Neural progenitor cell (in vitro differentiated cells): ENCODE measurements at regions not wholly inside any gene's neighbourhood (a gene's known extent, or its start where the extent isn't known, plus 50 kb on each side); places are given as distances from the start of the nearest gene placed in this dataset.

Experiments used
- CTCF ChIP-seq: fragments of 200-600 bp; sonication (generic); IDR thresholded peaks from 2 replicates; pipeline ENCODE4 v1.5.1; 2017; ENCODE audit warnings: antibody characterized with exemption, mild to moderate bottlenecking
- EZH2 ChIP-seq: fragments of 200-600 bp; sonication (generic); IDR thresholded peaks from 2 replicates; pipeline ENCODE4 v1.6.1; 2017; ENCODE audit warnings: antibody characterized with exemption, mild to moderate bottlenecking, moderate library complexity
- EZH2phosphoT487 ChIP-seq: fragments of 200-600 bp; sonication (generic); IDR thresholded peaks from 2 replicates; pipeline ENCODE4 v1.6.1; 2017; ENCODE audit warnings: antibody characterized with exemption

DNA sequence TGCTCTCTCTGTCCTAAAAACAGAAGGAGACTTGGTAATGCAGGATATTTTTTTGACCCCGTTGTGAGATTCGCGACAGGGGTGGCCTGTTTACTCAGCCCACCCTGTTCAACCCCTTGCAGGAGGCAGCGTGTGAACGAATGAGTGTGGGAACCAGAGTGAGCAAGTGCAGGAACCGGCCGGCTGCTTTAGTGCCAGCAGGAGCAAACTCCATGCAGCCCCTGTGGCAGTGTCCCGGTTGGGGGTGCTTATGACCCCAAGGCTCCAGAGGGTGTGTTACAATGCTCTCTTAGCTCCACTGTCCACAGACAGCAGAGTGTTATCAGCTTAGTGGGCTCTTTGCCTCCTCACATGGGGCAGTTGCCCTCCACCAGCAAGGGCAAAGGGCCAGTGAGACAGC is 225.2 kb downstream of the ETNK1 start:
- TF ChIP-seq CTCF (no peak), EZH2phosphoT487 (no peak), EZH2 (no peak)
